ENCODE measurements at regions not wholly inside any gene's neighbourhood (a gene's known extent, or its start where the extent isn't known, plus 50 kb on each side); places are given as distances from the start of the nearest gene placed in this dataset.

DNA sequence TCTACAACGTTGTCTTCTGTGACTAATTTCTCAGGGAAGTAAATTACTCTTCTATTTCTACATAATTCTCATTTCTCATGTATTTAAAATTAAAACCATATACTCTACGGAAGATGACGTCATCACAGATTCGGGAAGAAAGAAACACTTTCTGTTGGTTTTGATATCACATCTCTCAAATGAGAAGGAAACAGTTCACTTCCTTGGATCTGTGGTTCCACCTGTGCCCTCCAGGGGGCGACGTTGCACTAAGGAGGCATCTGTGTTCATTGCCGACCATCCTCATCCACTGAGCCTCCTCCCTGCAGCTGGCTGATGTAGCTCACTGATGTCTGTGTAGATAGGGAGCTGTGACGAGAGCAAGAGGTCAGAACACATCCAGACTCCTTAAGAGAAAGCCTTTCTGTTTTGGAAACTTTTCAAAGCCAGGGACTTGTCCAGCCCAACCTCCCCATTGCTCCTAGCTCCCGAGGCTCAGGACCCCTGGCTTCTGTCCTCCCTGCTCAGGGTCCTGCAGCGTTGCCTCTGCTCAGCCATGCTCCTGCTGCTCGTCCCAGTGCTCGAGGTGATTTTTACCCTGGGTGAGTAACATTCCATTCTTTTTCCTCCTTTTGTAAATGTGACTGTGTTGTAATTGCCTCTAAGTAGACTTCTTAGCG is 172.7 kb upstream of the OR4E1 start:
- TF ChIP-seq CTCF (IDR thresholded peaks at IDR 0.05) (no peak), POLR2A (IDR thresholded peaks at IDR 0.05) (no peak)
